Sigmoid colon (tissue), 6 donors: ENCODE measurements at regions not wholly inside any gene's neighbourhood (a gene's known extent, or its start where the extent isn't known, plus 50 kb on each side); places are given as distances from the start of the nearest gene placed in this dataset.

Experiments
- DNase-seq: peaks from one replicate; pipeline ENCODE4 v3.0.0-alpha.2; 2019
- H3K27ac ChIP-seq, 4 donors: fragments of 200-600 bp; sonication (generic); one replicate each; pipeline ENCODE4 v1.5.1; 2016 to 2019; ENCODE audit warnings: mild to moderate bottlenecking in 1 of 4
- H3K27me3 ChIP-seq, 3 donors: fragments of 200-600 bp; sonication (generic); one replicate each; pipeline ENCODE4 v1.5.1; 2019; ENCODE audit warnings: mild to moderate bottlenecking in 1 of 3
- H3K36me3 ChIP-seq, 4 donors: fragments of 200-600 bp; sonication (generic); one replicate each; pipeline ENCODE4 v1.5.1; 2016 to 2019
- H3K4me1 ChIP-seq, 4 donors: fragments of 200-600 bp; sonication (generic); one replicate each; pipeline ENCODE4 v1.5.1; 2017 to 2019
- H3K4me3 ChIP-seq, 4 donors: fragments of 200-600 bp; sonication (generic); one replicate each; pipeline ENCODE4 v1.5.1; 2017 to 2019; ENCODE audit warnings: mild to moderate bottlenecking in 2 of 4, moderate library complexity in 1 of 4
- H3K9me3 ChIP-seq, 4 donors: fragments of 200-600 bp in 3 of 4; sonication (generic) in 3 of 4; one replicate each; pipeline versions ENCODE4 v1.5.1 to v1.6.1; 2013 to 2019
- CTCF ChIP-seq, 4 experiments: fragments of 450-650 bp in 3 of 4; fragments of 200-600 bp in 1 of 4; IDR thresholded peaks; one replicate each; pipeline ENCODE4 v1.5.1; 2016 to 2019; ENCODE audit warnings: antibody characterized with exemption in 4 of 4, mild to moderate bottlenecking in 3 of 4, moderate library complexity in 2 of 4
- EP300 ChIP-seq, 4 donors: sonication (generic); formaldehyde crosslinking; IDR thresholded peaks; one replicate each; pipeline ENCODE4 v1.6.1; 2017; ENCODE audit warnings: antibody characterized with exemption in 4 of 4
- POLR2A ChIP-seq, 2 donors: fragments of 450-650 bp; IDR thresholded peaks; one replicate each; pipeline ENCODE4 v1.6.1; 2016; ENCODE audit warnings: antibody characterized with exemption in 2 of 2, mild to moderate bottlenecking in 2 of 2, moderate library complexity in 2 of 2
- POLR2AphosphoS5 ChIP-seq, 4 donors: sonication (generic); formaldehyde crosslinking; IDR thresholded peaks; one replicate each; pipeline ENCODE4 v1.6.1; 2017; ENCODE audit warnings: antibody characterized with exemption in 4 of 4
- WGBS, 2 donors: extraction: QIAGEN DNeasy Blood & Tissue Kit; methylation state at CpG; one replicate each; pipeline ENCODE4 v1.1.7; 2013; 5-methylcytosine and 5-hydroxymethylcytosine counted together
- intact Hi-C: fragments of 100-400 bp; cut with DNase I; formaldehyde crosslinking; loops from one replicate; pipeline ENCODE4 v1.15.1; 2023
- donor health status: healthy with polysubstance abuse.
- donor health status: healthy.

GRCh38 chr11:133598906-133599305, 66.6 kb upstream of the OPCML start:
- intact Hi-C loops: no loop called here
- 60 to 68% methylated on average over 3 of the region's 3 CpGs for WGBS, 2 donors
- H3K4me1 ChIP-seq: no peaks in the 10 kb centered on the region
- H3K27ac ChIP-seq: no peak overlapping the region
- DNase-seq: no peak
- H3K9me3 ChIP-seq: no peaks in the 10 kb centered on the region
- no peak for TF ChIP-seq CTCF (IDR thresholded peaks at IDR 0.05)
- TF ChIP-seq POLR2A (IDR thresholded peaks at IDR 0.05): no peak
- TF ChIP-seq EP300 (IDR thresholded peaks at IDR 0.05): no peak
- no peak for TF ChIP-seq POLR2AphosphoS5 (IDR thresholded peaks at IDR 0.05)
- H3K4me3 ChIP-seq: no peak overlapping the region
- H3K36me3 ChIP-seq: no peaks in the 10 kb centered on the region
- H3K27me3 ChIP-seq: no peaks in the 10 kb centered on the region

GRCh38 chr11:133597236-133597635, 64.9 kb upstream of the OPCML start:
- 80 to 89% methylated on average over 3 of the region's 3 CpGs for WGBS, 2 donors
- intact Hi-C loops: no loop called here
- Histone ChIP-seq H3K27me3 (no peaks in the 10 kb centered on the region), H3K4me1 (no peaks in the 10 kb centered on the region), H3K9me3 (no peaks in the 10 kb centered on the region), H3K36me3 (no peaks in the 10 kb centered on the region), H3K27ac (no peak overlapping the region), H3K4me3 (no peak overlapping the region)
- TF ChIP-seq POLR2A (IDR thresholded peaks at IDR 0.05) (no peak), EP300 (IDR thresholded peaks at IDR 0.05) (no peak), POLR2AphosphoS5 (IDR thresholded peaks at IDR 0.05) (no peak), CTCF (IDR thresholded peaks at IDR 0.05) (no peak)
- no peak for DNase-seq

GRCh38 chr11:133595998-133596590, 63.8 kb upstream of the OPCML start:
- DNase-seq: no peak
- Histone ChIP-seq H3K27ac (no peak overlapping the region), H3K9me3 (no peaks in the 10 kb centered on the region), H3K4me1 (no peaks in the 10 kb centered on the region), H3K36me3 (no peaks in the 10 kb centered on the region), H3K4me3 (no peak overlapping the region), H3K27me3 (peaks cover 0 to 4% (median 0%) of the 10 kb centered on the region in 3 donors)
- intact Hi-C loops: no loop called here
- WGBS, 2 donors: 89 to 91% methylated on average over 21 of the region's 21 CpGs
- TF ChIP-seq CTCF (IDR thresholded peaks at IDR 0.05) (no peak), POLR2A (IDR thresholded peaks at IDR 0.05) (no peak), EP300 (IDR thresholded peaks at IDR 0.05) (no peak), POLR2AphosphoS5 (IDR thresholded peaks at IDR 0.05) (no peak)

- H3K9me3 ChIP-seq: no peaks in the 10 kb centered on the region
These were observed 60.7 kb upstream of the OPCML start for GRCh38 chr11:133593036-133593435.

More at GRCh38 chr11:133593036-133593435, 60.7 kb upstream of the OPCML start:
- Histone ChIP-seq H3K36me3 (no peaks in the 10 kb centered on the region), H3K27me3 (peaks cover 0 to 4% (median 0%) of the 10 kb centered on the region in 3 donors), H3K4me1 (no peaks in the 10 kb centered on the region), H3K4me3 (no peak overlapping the region), H3K27ac (no peak overlapping the region)
- DNase-seq: no peak
- intact Hi-C loops: no loop called here
- 83 to 84% methylated on average over 2 of the region's 2 CpGs for WGBS, 2 donors
- TF ChIP-seq CTCF (IDR thresholded peaks at IDR 0.05) (no peak), EP300 (IDR thresholded peaks at IDR 0.05) (no peak), POLR2AphosphoS5 (IDR thresholded peaks at IDR 0.05) (no peak), POLR2A (IDR thresholded peaks at IDR 0.05) (no peak)
